HUES48 (cell line): ENCODE measurements at regions not wholly inside any gene's neighbourhood (a gene's known extent, or its start where the extent isn't known, plus 50 kb on each side); places are given as distances from the start of the nearest gene placed in this dataset.

Source experiments
- H3K27ac ChIP-seq: one replicate; pipeline ENCODE4 v1.7.0; 2013; ENCODE audit warnings: low read depth, low read length, inconsistent platforms
- H3K27me3 ChIP-seq: 2 replicates; pipeline ENCODE4 v1.6.1; 2013; ENCODE audit warnings: mild to moderate bottlenecking, low read length; ENCODE audit not compliant: control insufficient read depth, insufficient read depth
- H3K36me3 ChIP-seq: 2 replicates; pipeline ENCODE4 v1.6.1; 2013; ENCODE audit warnings: low read length; ENCODE audit not compliant: control insufficient read depth, insufficient read depth
- H3K4me1 ChIP-seq: 2 replicates; pipeline ENCODE4 v1.6.1; 2013; ENCODE audit warnings: mild to moderate bottlenecking, low read length; ENCODE audit not compliant: control insufficient read depth, insufficient read depth
- H3K4me3 ChIP-seq: 2 replicates; pipeline ENCODE4 v1.5.1; 2013; ENCODE audit warnings: mild to moderate bottlenecking, low read depth, low read length
- H3K9ac ChIP-seq: 2 replicates; pipeline ENCODE4 v1.6.1; 2013; ENCODE audit warnings: mild to moderate bottlenecking, low read depth, low read length, moderate library complexity
- H3K9me3 ChIP-seq: 2 replicates; pipeline ENCODE4 v1.6.1; 2013; ENCODE audit warnings: low read length; ENCODE audit not compliant: control insufficient read depth, insufficient read depth

DNA sequence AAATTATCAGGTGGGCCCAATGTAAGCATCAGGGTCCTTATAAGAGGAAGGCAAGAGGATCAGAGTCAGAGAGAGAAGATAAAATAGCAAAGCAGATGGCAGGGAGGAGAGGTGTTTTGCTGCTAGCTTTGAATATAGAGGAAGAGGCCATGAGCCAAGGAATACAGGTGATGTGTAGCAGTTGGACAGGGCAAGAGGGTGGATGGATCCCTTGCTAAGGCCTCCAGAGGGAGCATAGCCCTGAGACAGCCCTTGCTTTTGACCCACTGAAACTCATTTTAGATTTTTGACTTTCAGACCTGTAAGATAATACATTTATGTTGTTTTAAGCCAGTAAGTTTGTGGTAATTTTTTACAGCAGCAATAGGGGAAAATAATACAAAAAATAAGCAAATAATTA lies 116.6 kb upstream of the PARD3B start:
- Histone ChIP-seq H3K4me3 (no peak overlapping the region), H3K27me3 (no peaks in the 10 kb centered on the region), H3K9ac (no peak overlapping the region), H3K9me3 (no peaks in the 10 kb centered on the region; the same call in 1 of the 2 replicates), H3K36me3 (no peaks in the 10 kb centered on the region), H3K27ac (no peak overlapping the region), H3K4me1 (no peaks in the 10 kb centered on the region)

DNA sequence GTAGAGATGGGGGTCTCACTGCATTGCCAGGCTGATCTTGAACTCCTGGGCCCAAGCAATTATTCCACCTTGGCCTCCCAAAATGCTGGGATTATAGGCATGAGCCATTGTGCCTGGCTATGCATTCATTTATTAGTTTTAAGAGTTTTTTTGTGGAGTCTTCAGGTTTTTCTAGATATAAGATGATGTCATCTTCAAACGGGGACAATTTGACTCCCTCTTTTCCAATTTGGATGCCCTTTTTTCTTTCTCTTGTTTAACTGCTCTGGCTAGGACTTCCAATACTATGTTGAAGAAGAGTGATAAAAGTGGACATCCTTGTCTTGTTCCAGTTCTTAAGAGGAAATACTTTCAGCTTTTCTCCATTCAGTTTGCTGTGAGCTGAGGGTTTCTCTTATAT lies 113.7 kb upstream of the PARD3B start:
- Histone ChIP-seq H3K4me3 (no peak overlapping the region), H3K9me3 (no peaks in the 10 kb centered on the region; the same call in 1 of the 2 replicates)

DNA sequence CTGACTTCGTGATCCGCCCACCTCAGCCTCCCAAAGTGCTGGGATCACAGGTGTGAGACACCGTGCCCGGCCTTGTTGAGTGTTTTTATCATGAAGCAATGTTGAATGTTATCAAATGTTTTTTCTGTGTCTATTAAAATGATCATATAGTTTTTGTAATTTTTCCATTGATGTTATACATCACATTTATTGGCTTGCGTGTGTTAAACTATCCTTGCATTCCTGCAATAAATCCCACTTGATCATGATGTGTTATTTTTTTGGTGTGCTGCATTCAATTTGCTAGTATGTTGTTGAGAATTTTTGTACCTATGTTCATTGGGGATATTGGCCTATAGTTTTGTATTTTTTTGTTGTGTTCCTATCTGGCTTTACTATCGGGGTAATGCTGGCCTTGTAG lies 113.1 kb upstream of the PARD3B start:
- no peak overlapping the region for H3K4me3 ChIP-seq
- H3K36me3 ChIP-seq: no peaks in the 10 kb centered on the region
- no peak overlapping the region for H3K9ac ChIP-seq
- H3K4me1 ChIP-seq: no peaks in the 10 kb centered on the region
- no peaks in the 10 kb centered on the region for H3K27me3 ChIP-seq
- no peak overlapping the region for H3K27ac ChIP-seq
- H3K9me3 ChIP-seq: no peaks in the 10 kb centered on the region; the same call in 1 of the 2 replicates

More for the DNA sequence above, 113.7 kb upstream of the PARD3B start:
- Histone ChIP-seq H3K36me3 (no peaks in the 10 kb centered on the region), H3K4me1 (no peaks in the 10 kb centered on the region), H3K27ac (no peak overlapping the region), H3K27me3 (no peaks in the 10 kb centered on the region), H3K9ac (no peak overlapping the region)

DNA sequence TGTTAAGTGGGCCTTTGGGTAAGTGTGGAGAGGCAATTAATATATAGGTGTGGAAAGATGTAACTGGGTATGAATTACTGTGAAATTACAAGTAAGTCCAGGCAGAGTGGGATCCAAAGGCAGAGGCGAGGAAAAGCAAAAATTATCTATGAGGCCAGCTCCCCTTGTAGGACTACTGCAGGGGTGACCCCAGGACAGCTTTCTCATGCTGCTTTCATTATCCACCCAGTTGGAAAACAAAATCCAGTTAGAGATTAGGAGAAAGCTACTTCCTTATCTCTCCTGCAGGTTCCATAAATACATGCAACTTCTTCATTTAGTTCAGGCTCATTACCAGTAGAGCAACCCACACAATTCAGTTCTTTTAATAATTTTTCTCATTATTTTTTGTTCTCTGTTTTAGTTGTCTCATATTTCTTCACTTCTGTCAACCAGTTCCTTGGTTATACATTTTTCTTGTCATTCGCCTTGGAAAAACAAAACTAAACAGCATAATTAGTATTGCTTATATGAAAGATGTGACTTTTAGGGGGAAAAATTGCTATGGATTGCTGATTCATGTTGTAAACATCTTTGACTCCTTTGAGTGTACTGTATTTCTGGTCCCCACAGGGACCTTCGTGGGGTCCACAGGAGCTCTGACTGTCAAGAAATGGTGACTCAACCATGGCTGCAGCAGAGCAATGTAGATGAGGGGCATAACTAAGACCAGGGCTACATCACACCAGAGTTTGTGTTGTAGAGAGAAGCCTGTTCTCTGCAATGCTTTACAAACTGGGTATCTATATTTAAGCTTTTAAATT lies 110.4 kb upstream of the PARD3B start:
- no peaks in the 10 kb centered on the region for H3K27me3 ChIP-seq

DNA sequence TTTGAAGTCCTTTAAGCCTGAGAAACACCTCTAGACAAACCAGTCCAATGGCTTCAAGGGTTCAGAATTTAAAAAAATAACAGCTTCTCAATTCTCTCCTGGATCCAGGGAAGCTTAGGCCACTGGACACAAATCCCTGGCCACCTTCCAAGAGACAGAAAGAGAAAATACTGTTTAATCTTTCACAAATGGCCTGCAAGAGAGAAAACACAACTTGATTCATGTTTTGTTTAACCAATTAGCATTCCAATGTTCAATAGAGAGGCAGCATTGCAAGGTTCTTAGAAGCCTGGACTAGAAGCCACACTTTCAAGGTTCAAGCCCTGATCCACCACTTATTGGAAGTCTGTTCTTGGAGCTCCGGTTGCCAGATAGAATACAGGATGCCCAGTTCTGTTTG lies 109.0 kb upstream of the PARD3B start:
- H3K9me3 ChIP-seq: peaks cover 3% of the 10 kb centered on the region; the same call in 1 of the 2 replicates
- H3K36me3 ChIP-seq: no peaks in the 10 kb centered on the region
- no peaks in the 10 kb centered on the region for H3K4me1 ChIP-seq
- H3K9ac ChIP-seq: no peak overlapping the region
- H3K4me3 ChIP-seq: no peak overlapping the region
- H3K27ac ChIP-seq: no peak overlapping the region
- H3K27me3 ChIP-seq: no peaks in the 10 kb centered on the region

More for the DNA sequence above, 110.4 kb upstream of the PARD3B start:
- Histone ChIP-seq H3K4me3 (no peak overlapping the region), H3K9ac (no peak overlapping the region), H3K36me3 (no peaks in the 10 kb centered on the region), H3K27ac (no peak overlapping the region), H3K4me1 (no peaks in the 10 kb centered on the region), H3K9me3 (no peaks in the 10 kb centered on the region; the same call in 1 of the 2 replicates)

DNA sequence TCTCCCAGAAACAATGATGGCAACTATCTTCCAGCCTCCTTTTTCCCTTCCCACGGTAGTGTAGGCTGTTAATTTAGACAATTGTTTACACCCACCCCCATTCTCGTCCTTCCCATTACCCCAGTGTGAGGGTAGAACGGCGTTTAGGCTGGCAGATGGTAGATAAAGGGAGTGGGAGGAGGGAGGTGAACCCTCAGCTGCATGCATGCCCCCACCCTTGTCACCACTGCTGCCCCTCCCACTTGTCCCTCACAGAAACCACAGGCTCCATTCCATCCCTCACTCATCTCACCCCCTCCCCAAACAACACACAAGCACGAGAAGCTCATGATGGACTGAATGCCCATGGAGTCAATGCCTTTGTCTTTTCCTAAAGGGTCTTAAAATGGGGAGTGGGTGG lies 107.9 kb upstream of the PARD3B start:
- Histone ChIP-seq H3K4me1 (no peaks in the 10 kb centered on the region), H3K36me3 (no peaks in the 10 kb centered on the region), H3K4me3 (no peak overlapping the region), H3K9ac (no peak overlapping the region), H3K9me3 (peaks cover 3% of the 10 kb centered on the region; the same call in 1 of the 2 replicates), H3K27me3 (no peaks in the 10 kb centered on the region), H3K27ac (no peak overlapping the region)

GRCh38 chr2:204437815-204438756 lies 107.2 kb upstream of the PARD3B start:
- Histone ChIP-seq H3K4me1 (no peaks in the 10 kb centered on the region), H3K36me3 (no peaks in the 10 kb centered on the region), H3K4me3 (no peak overlapping the region)

GRCh38 chr2:204441316-204441715 lies 104.0 kb upstream of the PARD3B start:
- Histone ChIP-seq H3K36me3 (no peaks in the 10 kb centered on the region), H3K27ac (no peak overlapping the region), H3K4me1 (no peaks in the 10 kb centered on the region), H3K27me3 (no peaks in the 10 kb centered on the region), H3K9ac (no peak overlapping the region), H3K9me3 (0 out of 2 replicates have a peak, but pooled peaks cover 3% of the 10 kb centered on the region), H3K4me3 (no peak overlapping the region)

More at GRCh38 chr2:204437815-204438756, 107.2 kb upstream of the PARD3B start:
- Histone ChIP-seq H3K9me3 (0 out of 2 replicates have a peak, but pooled peaks cover 3% of the 10 kb centered on the region), H3K9ac (no peak overlapping the region), H3K27ac (no peak overlapping the region), H3K27me3 (no peaks in the 10 kb centered on the region)

DNA sequence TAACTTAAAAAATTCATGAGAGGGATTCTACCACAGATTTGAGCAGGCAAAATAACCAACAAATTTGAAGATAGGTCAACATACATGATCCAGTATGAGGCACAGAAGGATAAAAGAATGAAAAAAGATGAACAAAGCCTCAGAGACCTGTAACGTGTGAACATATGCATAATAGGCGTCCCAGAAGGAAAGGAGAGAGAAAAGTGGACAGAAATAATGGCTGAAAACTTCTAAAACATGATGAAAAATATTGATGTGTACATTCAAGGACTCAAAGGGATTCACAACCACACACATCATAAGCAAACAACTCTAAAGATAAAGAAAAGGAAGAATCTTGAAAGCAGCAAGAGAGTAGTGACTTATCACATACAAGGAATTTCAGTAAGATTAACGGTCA lies 100.1 kb upstream of the PARD3B start:
- Histone ChIP-seq H3K27me3 (no peaks in the 10 kb centered on the region), H3K27ac (no peak overlapping the region), H3K9ac (no peak overlapping the region), H3K4me1 (no peaks in the 10 kb centered on the region), H3K4me3 (no peak overlapping the region), H3K36me3 (no peaks in the 10 kb centered on the region), H3K9me3 (0 out of 2 replicates have a peak, but pooled peaks cover 1% of the 10 kb centered on the region)

GRCh38 chr2:204447722-204448121 lies 97.6 kb upstream of the PARD3B start:
- H3K27ac ChIP-seq: no peak overlapping the region

More at GRCh38 chr2:204447722-204448121, 97.6 kb upstream of the PARD3B start:
- Histone ChIP-seq H3K27me3 (no peaks in the 10 kb centered on the region), H3K9me3 (no peaks in the 10 kb centered on the region), H3K4me1 (0 out of 2 replicates have a peak, but pooled peaks cover 4% of the 10 kb centered on the region), H3K9ac (no peak overlapping the region), H3K4me3 (no peak overlapping the region), H3K36me3 (no peaks in the 10 kb centered on the region)
